HepG2 (cell line): ENCODE measurements at regions not wholly inside any gene's neighbourhood (a gene's known extent, or its start where the extent isn't known, plus 50 kb on each side); places are given as distances from the start of the nearest gene placed in this dataset.

ENCODE experiments used
- CEBPB ChIP-seq: IDR thresholded peaks from 2 replicates; pipeline ENCODE4 v1.6.1; 2011; ENCODE audit warnings: low read depth, low read length, improper control_type of control experiment, borderline replicate concordance
- CREB1 ChIP-seq, 2 experiments: fragments of 450-650 bp in 1 of 2; IDR thresholded peaks; 2 replicates each; pipeline ENCODE4 v1.6.1; 2016 to 2017; ENCODE audit warnings: control low read depth in 1 of 2, mild to moderate bottlenecking in 1 of 2, missing compliant biosample characterization in 1 of 2, missing genetic modification characterization in 1 of 2
- CTCF ChIP-seq: sonication (generic); formaldehyde crosslinking; IDR thresholded peaks from 2 replicates; pipeline ENCODE4 v1.5.0; 2020; ENCODE audit warnings: mild to moderate bottlenecking, missing genetic modification reagents, moderate library complexity
- HCFC1 ChIP-seq: fragments of 150-350 bp; IDR thresholded peaks from 2 replicates; pipeline ENCODE4 v1.6.1; 2014; ENCODE audit warnings: low read depth, low read length
- MAX ChIP-seq: IDR thresholded peaks from 2 replicates; pipeline ENCODE4 v1.6.1; 2012; ENCODE audit warnings: inconsistent platforms
- MTA3 ChIP-seq: sonication (generic); formaldehyde crosslinking; IDR thresholded peaks from 2 replicates; pipeline ENCODE4 v1.4.0; 2020; ENCODE audit warnings: missing genetic modification reagents
- MXI1 ChIP-seq: IDR thresholded peaks from 3 replicates; pipeline ENCODE4 v1.6.1; 2012; ENCODE audit warnings: low read depth, low read length, inconsistent platforms, borderline replicate concordance
- POLR2AphosphoS2 ChIP-seq: IDR thresholded peaks from 2 replicates; pipeline ENCODE4 v1.6.1; 2011; ENCODE audit warnings: low read depth, low read length, improper control_type of control experiment
- SATB2 ChIP-seq: sonication (generic); formaldehyde crosslinking; IDR thresholded peaks from 2 replicates; pipeline ENCODE4 v1.5.0; 2020; ENCODE audit warnings: missing genetic modification reagents
- TCF7L2 ChIP-seq: IDR thresholded peaks from 2 replicates; pipeline ENCODE4 v1.6.1; 2011; ENCODE audit warnings: mild to moderate bottlenecking, low read depth, low read length, moderate library complexity
- XRCC5 ChIP-seq: fragments of 200-400 bp; formaldehyde crosslinking; optimal IDR thresholded peaks from 2 replicates; pipeline ENCODE3; 2017; ENCODE audit warnings: mild to moderate bottlenecking, low read length
- ZBTB4 ChIP-seq: sonication (generic); formaldehyde crosslinking; IDR thresholded peaks from 2 replicates; pipeline ENCODE4 v1.4.0; 2020; ENCODE audit warnings: missing genetic modification reagents, mild to moderate bottlenecking, borderline replicate concordance
- ZNF710 ChIP-seq: sonication (generic); formaldehyde crosslinking; IDR thresholded peaks from 2 replicates; pipeline ENCODE4 v1.5.0; 2020; ENCODE audit warnings: mild to moderate bottlenecking, missing genetic modification reagents, borderline replicate concordance

- TF ChIP-seq HCFC1 (no peak), MAX (no peak), SATB2 (CRISPR knock-in tag) (no peak), CTCF (CRISPR knock-in tag) (no peak), CEBPB (no peak), TCF7L2 (no peak), CREB1 (IDR thresholded peaks at IDR 0.05) (no peak), CREB1 (CRISPR knock-in tag; IDR thresholded peaks at IDR 0.05) (no peak), ZNF710 (no peak), MXI1 (no peak), ZBTB4 (CRISPR knock-in tag) (no peak), MTA3 (CRISPR knock-in tag) (no peak), XRCC5 (no peak), POLR2AphosphoS2 (no peak)
Measured at GRCh38 chr2:150150144-150150543, 337.3 kb downstream of the RND3 start.
